ENCODE measurements at regions not wholly inside any gene's neighbourhood (a gene's known extent, or its start where the extent isn't known, plus 50 kb on each side); places are given as distances from the start of the nearest gene placed in this dataset.

DNA sequence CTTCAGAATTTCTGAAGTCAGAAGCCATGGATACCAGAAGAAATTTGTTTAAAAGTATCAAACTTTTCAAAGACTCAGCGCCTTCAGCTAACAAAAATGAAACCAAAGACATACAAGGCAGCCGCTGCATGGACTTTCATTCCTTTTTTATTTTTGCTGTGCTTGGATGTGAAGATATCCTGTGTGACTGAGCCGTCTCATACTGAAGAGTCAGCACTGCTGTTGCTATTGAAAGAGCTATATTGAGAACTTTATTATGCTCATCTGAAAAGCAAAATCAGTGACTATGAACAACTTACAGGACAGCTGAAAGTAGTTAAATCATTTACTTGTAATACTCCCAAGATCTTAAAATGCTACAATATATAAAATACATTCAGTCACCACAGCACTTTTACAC, 809.2 kb downstream of the NXPH1 start:
- no peak for TF ChIP-seq CTCF (IDR thresholded peaks at IDR 0.05)
- TF ChIP-seq POLR2A (IDR thresholded peaks at IDR 0.05): no peak
